GM10266 (cell line): ENCODE measurements at regions not wholly inside any gene's neighbourhood (a gene's known extent, or its start where the extent isn't known, plus 50 kb on each side); places are given as distances from the start of the nearest gene placed in this dataset.
A peak's percentile ranks its signal among the peaks of the same experiment; 100 is the strongest.

Experiments used
- DNase-seq: peaks from one replicate; pipeline ENCODE4 v3.0.0; 2012; ENCODE audit errors: extremely low spot score
- TF ChIP-seq, protein P1 (sequence below): IDR thresholded peaks from 2 replicates; pipeline ENCODE4 v1.5.1; 2012; ENCODE audit warnings: mild to moderate bottlenecking, low read depth; ENCODE audit not compliant: control insufficient read depth, insufficient read depth; ENCODE audit errors: missing control alignments

DNA sequence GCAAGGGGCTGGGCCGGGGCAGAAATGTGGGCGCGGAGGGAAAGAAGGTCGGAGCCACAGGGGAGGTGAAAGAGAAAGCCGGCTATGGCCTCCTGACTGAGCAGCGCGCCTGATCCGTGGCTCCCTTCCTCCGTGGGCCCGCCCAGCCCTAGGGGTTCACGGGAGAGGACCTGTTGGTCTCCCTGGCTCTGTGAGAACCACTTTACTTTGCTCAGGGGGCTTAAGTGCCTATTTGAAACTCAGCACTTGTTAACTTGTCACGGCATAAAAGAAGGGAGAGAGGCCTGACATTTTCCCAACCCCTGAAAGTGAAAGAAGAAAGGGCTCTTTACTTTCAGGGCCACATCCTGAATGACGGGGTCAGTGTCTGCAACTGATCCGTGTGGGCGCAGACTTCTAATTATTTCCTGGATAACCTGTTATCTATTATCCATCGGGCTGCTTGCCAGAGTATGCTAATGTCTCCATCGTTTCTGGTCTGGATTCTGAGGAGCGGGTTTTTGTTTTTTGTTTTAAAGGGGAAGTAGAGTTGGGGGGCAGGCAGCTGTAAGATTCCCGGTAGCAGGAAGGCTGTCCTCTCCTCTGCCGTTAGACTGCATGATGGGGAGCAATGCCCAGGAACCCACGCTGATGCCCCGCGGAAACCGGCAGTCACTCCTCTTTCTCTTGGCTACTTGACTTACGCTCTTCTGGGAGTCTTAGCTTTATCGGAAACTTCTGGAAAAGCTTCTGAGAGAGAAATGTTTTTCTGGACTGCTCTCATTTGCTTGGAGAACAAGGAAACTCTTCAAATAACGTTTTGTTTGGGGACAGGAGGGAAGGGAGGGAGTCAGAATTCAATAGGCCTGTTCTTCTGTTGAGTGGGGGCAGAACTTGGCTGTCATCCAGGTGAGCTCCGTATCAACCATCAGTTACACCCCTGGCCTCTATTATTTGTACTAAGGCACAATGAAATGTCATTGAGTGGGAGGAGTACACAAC lies 127.7 kb upstream of the MAX start:
- TF ChIP-seq, protein P1, sequence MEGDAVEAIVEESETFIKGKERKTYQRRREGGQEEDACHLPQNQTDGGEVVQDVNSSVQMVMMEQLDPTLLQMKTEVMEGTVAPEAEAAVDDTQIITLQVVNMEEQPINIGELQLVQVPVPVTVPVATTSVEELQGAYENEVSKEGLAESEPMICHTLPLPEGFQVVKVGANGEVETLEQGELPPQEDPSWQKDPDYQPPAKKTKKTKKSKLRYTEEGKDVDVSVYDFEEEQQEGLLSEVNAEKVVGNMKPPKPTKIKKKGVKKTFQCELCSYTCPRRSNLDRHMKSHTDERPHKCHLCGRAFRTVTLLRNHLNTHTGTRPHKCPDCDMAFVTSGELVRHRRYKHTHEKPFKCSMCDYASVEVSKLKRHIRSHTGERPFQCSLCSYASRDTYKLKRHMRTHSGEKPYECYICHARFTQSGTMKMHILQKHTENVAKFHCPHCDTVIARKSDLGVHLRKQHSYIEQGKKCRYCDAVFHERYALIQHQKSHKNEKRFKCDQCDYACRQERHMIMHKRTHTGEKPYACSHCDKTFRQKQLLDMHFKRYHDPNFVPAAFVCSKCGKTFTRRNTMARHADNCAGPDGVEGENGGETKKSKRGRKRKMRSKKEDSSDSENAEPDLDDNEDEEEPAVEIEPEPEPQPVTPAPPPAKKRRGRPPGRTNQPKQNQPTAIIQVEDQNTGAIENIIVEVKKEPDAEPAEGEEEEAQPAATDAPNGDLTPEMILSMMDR: no peak
- peak; percentile 34 for DNase-seq

DNA sequence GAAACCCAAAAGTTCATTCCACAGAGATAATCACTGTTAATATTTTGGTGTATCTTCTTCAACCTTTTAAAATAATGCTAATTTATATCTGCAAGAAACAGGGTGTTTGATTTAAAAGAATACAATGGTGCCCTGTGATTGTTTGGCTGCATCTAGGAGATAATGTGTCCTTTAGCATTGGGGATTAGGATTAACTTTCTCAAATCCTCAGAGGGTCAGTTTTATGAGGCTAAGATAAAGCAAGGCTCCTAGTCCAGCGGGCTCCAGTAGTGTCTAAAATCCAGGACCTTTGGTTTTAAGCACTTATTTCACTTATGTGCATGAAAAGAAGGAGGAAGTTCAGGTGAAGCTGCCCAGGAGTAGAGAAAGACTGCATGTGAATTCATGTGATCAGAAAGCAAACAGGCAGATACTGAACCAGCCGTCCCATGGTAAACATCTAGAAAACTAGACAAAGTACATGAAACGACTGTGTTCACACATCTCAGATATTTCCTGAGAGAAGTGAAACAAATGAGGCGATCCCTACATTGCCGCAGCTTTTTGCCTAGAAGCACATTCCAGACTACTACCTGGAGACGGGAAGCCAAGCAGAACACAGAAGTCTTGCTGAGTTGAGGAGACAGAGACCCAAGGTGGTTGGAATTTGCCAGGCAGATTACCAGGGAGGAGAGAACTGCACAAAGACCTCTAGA lies 129.1 kb upstream of the MAX start:
- DNase-seq: no peak
- TF ChIP-seq, protein P1: no peak

DNA sequence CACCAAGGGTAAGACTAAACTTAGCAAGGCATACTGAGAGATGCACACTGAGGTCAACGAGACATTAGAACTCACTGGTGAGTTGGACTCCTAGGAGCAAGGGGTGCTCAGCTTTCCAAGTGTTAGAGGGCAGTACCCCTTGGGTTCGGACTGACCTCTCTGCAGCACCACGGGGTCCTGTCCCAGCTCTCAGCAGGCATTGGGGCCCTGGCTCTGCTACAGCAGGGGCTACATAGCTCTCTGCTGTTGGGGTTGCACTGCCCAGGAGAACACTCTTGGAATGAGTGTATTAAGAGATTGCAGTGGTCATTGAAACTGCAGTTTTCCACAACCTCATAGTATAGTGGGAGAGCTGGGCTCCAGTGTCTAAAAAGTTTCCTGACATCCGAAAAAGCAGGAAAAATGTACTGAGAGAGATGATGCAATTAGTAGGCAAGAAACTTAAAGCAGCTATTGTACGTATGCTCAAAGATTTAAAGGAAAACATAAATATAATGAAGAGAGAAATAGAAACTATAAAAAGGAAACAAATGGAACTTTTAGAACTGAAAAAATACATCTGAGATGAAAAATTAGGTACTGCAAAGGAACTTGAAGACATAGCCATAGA lies 132.5 kb upstream of the MAX start:
- TF ChIP-seq, protein P1: no peak
- DNase-seq: no peak

DNA sequence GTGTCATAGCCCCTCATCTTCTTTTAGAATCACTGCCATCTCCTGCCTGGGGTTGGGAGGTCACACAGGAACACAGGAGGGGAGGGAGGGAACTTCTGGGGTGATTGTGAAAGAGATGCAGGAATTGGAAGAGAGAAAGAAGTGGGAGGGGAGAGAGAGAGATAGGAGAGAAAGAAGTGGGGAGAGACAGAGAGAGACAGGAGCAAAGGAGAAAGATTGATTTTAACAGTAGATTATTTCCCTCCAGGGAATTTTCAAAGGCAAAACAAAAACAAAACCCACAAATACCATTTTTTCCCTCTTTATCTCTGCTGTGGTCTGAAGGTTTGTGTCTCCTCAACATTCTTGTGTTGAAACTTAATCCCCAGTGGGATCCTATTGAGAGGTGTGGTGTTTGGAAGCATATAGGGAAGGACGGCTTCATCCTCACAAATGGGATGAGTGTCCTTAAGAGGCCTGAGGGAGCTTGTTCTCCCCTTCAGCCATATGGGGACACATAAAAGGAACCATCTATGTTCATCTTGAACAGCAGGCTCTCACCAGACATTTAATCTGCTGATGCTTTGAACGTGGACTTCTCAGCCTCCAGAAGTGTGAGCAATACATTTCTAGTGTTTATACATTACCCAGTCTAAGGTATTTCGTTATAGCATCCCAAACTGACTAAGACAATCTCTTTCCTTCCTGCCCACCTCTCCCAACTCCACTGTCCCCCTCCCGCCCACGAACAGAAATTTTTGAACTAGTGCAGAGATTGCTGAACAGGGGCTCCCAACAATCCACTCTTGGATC lies 134.9 kb upstream of the MAX start:
- no peak for DNase-seq
- TF ChIP-seq, protein P1: no peak

DNA sequence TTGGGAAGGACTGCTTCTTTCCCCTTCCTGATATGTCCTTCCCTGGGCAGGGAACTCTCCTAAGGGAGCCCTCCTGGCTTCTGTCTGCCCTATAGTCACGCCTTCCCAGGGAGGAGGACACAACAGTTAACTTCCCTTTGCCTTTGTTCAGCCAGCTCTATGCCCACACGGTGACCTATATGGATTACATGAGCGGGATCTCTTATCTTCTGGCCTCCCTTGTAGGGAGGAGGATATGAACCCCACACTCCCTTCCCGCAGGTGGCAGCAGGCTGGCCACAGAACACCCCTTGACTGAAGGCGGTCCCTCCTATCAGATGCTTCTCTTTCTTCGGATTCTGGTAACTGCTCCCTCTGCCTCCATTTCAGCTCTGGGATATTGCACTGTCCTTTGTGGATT lies 135.6 kb upstream of the MAX start:
- TF ChIP-seq, protein P1: no peak
- DNase-seq: no peak

DNA sequence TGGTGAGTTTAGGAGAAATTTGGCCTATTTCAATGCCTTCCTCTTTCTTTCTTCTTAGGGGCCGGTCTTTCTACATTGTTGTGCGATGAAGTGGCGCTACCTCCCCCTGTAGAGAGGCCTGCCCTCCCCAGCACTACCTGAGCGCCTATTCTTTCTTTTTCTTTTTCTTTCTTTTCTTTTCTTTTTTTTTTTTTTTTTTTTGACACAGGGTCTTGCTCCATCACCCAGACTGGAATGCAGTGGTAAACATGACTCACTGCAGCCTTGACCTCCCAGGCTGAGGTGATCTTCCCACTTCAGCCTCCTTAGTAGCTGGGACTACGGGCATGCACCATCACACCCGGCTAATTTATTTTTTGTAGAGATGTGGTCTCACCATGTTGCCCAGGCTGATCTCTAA lies 136.1 kb upstream of the MAX start:
- TF ChIP-seq, protein P1: no peak
- DNase-seq: no peak
